CD14-positive monocyte (primary cell): ENCODE measurements at regions not wholly inside any gene's neighbourhood (a gene's known extent, or its start where the extent isn't known, plus 50 kb on each side); places are given as distances from the start of the nearest gene placed in this dataset.

Experiments used
- DNase-seq, 3 donors: peaks; one replicate each; pipeline ENCODE4 v3.0.0-alpha.2; 2011 to 2022
- H2AFZ ChIP-seq: 2 replicates; pipeline ENCODE4 v1.6.0; 2012; ENCODE audit warnings: mild to moderate bottlenecking, low read depth, low read length, inconsistent platforms; ENCODE audit not compliant: insufficient read depth, poor library complexity, severe bottlenecking
- H3K27ac ChIP-seq, 2 donors: 1 replicate in 1 of 2; 2 replicates in 1 of 2; pipeline ENCODE4 v1.5.1; 2012 to 2013; ENCODE audit warnings: low read length in 2 of 2, control low read depth in 1 of 2, inconsistent platforms in 1 of 2, low read depth in 1 of 2, mild to moderate bottlenecking in 1 of 2
- H3K27me3 ChIP-seq, 2 donors: one replicate each; pipeline versions ENCODE4 v1.6.0 to v1.6.1; 2011 to 2013; ENCODE audit warnings: low read length in 2 of 2; ENCODE audit not compliant: control insufficient read depth in 2 of 2, insufficient read depth in 2 of 2
- H3K36me3 ChIP-seq, 2 donors: replicated peaks in 1 of 2; 1 replicate in 1 of 2; 2 replicates in 1 of 2; pipeline versions ENCODE4 v1.5.1 to v1.6.1; 2012 to 2013; ENCODE audit warnings: low read length in 2 of 2, control low read depth in 1 of 2, inconsistent platforms in 1 of 2, mild to moderate bottlenecking in 1 of 2; ENCODE audit not compliant: insufficient read depth in 2 of 2, control insufficient read depth in 1 of 2
- H3K4me1 ChIP-seq, 2 donors: 1 replicate in 1 of 2; 2 replicates in 1 of 2; pipeline versions ENCODE4 v1.5.1 to v1.6.1; 2012 to 2013; ENCODE audit warnings: low read length in 2 of 2, control low read depth in 1 of 2, inconsistent platforms in 1 of 2, mild to moderate bottlenecking in 1 of 2, moderate library complexity in 1 of 2; ENCODE audit not compliant: insufficient read depth in 2 of 2, control insufficient read depth in 1 of 2
- H3K4me2 ChIP-seq: replicated peaks from 2 replicates; pipeline ENCODE3; 2012; ENCODE audit warnings: low read length, moderate library complexity, mild to moderate bottlenecking; ENCODE audit not compliant: poor library complexity, severe bottlenecking; ENCODE audit errors: extremely low read depth
- H3K4me3 ChIP-seq, 3 experiments: fragments of 200-600 bp in 1 of 3; sonication (generic) in 1 of 3; replicated peaks in 1 of 3; 1 replicate in 2 of 3; 2 replicates in 1 of 3; pipeline ENCODE4 v1.5.1; 2011 to 2013; ENCODE audit warnings: low read length in 3 of 3, mild to moderate bottlenecking in 3 of 3, control low read depth in 2 of 3, low read depth in 2 of 3, inconsistent platforms in 1 of 3, moderate library complexity in 1 of 3
- H3K79me2 ChIP-seq: 2 replicates; pipeline ENCODE4 v1.6.0; 2012; ENCODE audit warnings: mild to moderate bottlenecking, control low read depth, inconsistent platforms, low read length, moderate library complexity; ENCODE audit not compliant: insufficient read depth
- H3K9ac ChIP-seq: 2 replicates; pipeline ENCODE4 v1.6.0; 2017; ENCODE audit warnings: low read length, mild to moderate bottlenecking; ENCODE audit not compliant: insufficient read depth, poor library complexity, severe bottlenecking
- H3K9me3 ChIP-seq, 2 donors: replicated peaks in 1 of 2; 1 replicate in 1 of 2; 2 replicates in 1 of 2; pipeline versions ENCODE4 v1.5.1 to v1.6.1; 2012 to 2013; ENCODE audit warnings: low read length in 2 of 2, control low read depth in 1 of 2; ENCODE audit not compliant: control insufficient read depth in 1 of 2, insufficient read depth in 1 of 2
- H4K20me1 ChIP-seq: 2 replicates; pipeline ENCODE4 v1.6.0; 2012; ENCODE audit warnings: mild to moderate bottlenecking, low read length, control low read depth, moderate library complexity; ENCODE audit not compliant: insufficient read depth
- H3K27ac Mint-ChIP-seq, 7 donors: one replicate each; pipeline ENCODE4 v1.8.0; 2020; ENCODE audit warnings: mild to moderate bottlenecking in 7 of 7, mixed read lengths in 7 of 7, moderate library complexity in 6 of 7, inconsistent platforms in 2 of 7
- H3K27me3 Mint-ChIP-seq, 3 donors: one replicate each; pipeline ENCODE4 v1.8.0; 2021 to 2022; ENCODE audit warnings: low read depth in 3 of 3, mild to moderate bottlenecking in 3 of 3, mixed read lengths in 3 of 3, moderate library complexity in 3 of 3, inconsistent platforms in 1 of 3
- H3K36me3 Mint-ChIP-seq, 2 donors: one replicate each; pipeline ENCODE4 v1.8.0; 2020; ENCODE audit warnings: mixed read lengths in 2 of 2, inconsistent platforms in 1 of 2, mild to moderate bottlenecking in 1 of 2
- H3K4me1 Mint-ChIP-seq: one replicate; pipeline ENCODE4 v1.8.0; 2020; ENCODE audit warnings: mild to moderate bottlenecking, mixed read lengths
- H3K4me3 Mint-ChIP-seq, 2 donors: one replicate each; pipeline ENCODE4 v1.8.0; 2020; ENCODE audit warnings: mild to moderate bottlenecking in 2 of 2, mixed read lengths in 2 of 2, moderate library complexity in 1 of 2
- H3K9me3 Mint-ChIP-seq, 7 donors: one replicate each; pipeline ENCODE4 v1.8.0; 2020 to 2022; ENCODE audit warnings: mixed read lengths in 7 of 7, mild to moderate bottlenecking in 6 of 7, moderate library complexity in 6 of 7, inconsistent platforms in 2 of 7
- WGBS: methylation state at CpG from one replicate; pipeline ENCODE4 v1.1.5; 2013; ENCODE audit warnings: missing lambda C conversion rate; ENCODE audit not compliant: insufficient coverage; 5-methylcytosine and 5-hydroxymethylcytosine counted together
- intact Hi-C, 2 donors: fragments of 100-400 bp; cut with micrococcal nuclease; formaldehyde crosslinking; loops; one replicate each; pipeline versions ENCODE4 v1.15.0 to v1.15.1; 2023
- TF ChIP-seq, protein P1 (sequence below): fragments of 200-600 bp; IDR thresholded peaks from one replicate; pipeline ENCODE4 v1.8.0; 2022; ENCODE audit warnings: antibody characterized with exemption, mild to moderate bottlenecking

- Histone ChIP-seq H3K4me1 (no peaks in the 10 kb centered on the region), H3K79me2 (no peaks in the 10 kb centered on the region), H3K4me3 (no peak overlapping the region), H3K4me2 (no peak overlapping the region), H3K27me3 (no peaks in the 10 kb centered on the region), H3K27ac (no peak overlapping the region), H3K36me3 (no peaks in the 10 kb centered on the region), H3K9me3 (no peaks in the 10 kb centered on the region), H4K20me1 (no peaks in the 10 kb centered on the region), H3K9ac (no peak overlapping the region), H2AFZ (no peak overlapping the region)
- DNase-seq: no peak
- Mint-ChIP-seq H3K4me3 (no peak overlapping the region), H3K27me3 (no peaks in the 10 kb centered on the region), H3K9me3 (peaks cover 0 to 5% (median 0%) of the 10 kb centered on the region in 7 donors), H3K4me1 (no peaks in the 10 kb centered on the region), H3K36me3 (no peaks in the 10 kb centered on the region), H3K27ac (no peak overlapping the region)
- TF ChIP-seq, protein P1, sequence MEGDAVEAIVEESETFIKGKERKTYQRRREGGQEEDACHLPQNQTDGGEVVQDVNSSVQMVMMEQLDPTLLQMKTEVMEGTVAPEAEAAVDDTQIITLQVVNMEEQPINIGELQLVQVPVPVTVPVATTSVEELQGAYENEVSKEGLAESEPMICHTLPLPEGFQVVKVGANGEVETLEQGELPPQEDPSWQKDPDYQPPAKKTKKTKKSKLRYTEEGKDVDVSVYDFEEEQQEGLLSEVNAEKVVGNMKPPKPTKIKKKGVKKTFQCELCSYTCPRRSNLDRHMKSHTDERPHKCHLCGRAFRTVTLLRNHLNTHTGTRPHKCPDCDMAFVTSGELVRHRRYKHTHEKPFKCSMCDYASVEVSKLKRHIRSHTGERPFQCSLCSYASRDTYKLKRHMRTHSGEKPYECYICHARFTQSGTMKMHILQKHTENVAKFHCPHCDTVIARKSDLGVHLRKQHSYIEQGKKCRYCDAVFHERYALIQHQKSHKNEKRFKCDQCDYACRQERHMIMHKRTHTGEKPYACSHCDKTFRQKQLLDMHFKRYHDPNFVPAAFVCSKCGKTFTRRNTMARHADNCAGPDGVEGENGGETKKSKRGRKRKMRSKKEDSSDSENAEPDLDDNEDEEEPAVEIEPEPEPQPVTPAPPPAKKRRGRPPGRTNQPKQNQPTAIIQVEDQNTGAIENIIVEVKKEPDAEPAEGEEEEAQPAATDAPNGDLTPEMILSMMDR: no peak
- WGBS: no CpG with 5 or more reads among the region's 3 CpGs
- intact Hi-C loops: no loop called here
These were observed 1061.2 kb downstream of the CDH11 start for GRCh38 chr16:64060631-64061030.

DNA sequence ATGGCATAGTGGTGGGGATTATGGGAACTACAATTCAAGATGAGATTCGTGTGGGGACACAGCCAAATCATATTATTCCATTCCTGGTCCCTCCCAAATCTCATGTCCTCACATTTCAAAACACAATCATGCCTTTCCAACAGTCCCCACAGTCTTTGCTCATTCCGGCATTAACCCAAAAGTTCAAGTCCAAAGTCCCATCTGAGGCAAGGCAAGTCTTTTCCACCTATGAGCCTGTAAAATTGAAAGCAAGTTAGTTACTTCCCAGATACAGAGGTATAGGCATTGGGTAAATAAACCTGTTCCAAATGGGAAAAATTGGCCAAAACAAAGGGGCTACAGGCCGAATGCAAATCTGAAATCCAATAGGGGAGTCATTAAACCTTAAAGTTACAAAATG, 1063.2 kb downstream of the CDH11 start:
- Mint-ChIP-seq H3K9me3 (peaks cover 0 to 5% (median 0%) of the 10 kb centered on the region in 7 donors), H3K27ac (no peak overlapping the region), H3K27me3 (no peaks in the 10 kb centered on the region), H3K4me3 (no peak overlapping the region), H3K36me3 (no peaks in the 10 kb centered on the region), H3K4me1 (no peaks in the 10 kb centered on the region)
- Histone ChIP-seq H3K4me1 (no peaks in the 10 kb centered on the region), H3K9me3 (no peaks in the 10 kb centered on the region), H2AFZ (no peak overlapping the region), H3K79me2 (no peaks in the 10 kb centered on the region), H3K27ac (no peak overlapping the region), H4K20me1 (no peaks in the 10 kb centered on the region), H3K36me3 (no peaks in the 10 kb centered on the region), H3K4me3 (no peak overlapping the region), H3K9ac (no peak overlapping the region), H3K27me3 (no peaks in the 10 kb centered on the region), H3K4me2 (no peak overlapping the region)
- intact Hi-C loops: no loop called here
- WGBS: 100% methylated on average over 1 of the region's 3 CpGs
- DNase-seq: no peak
- TF ChIP-seq, protein P1: no peak
